Progenitor cell of endocrine pancreas (in vitro differentiated cells): ENCODE measurements at regions not wholly inside any gene's neighbourhood (a gene's known extent, or its start where the extent isn't known, plus 50 kb on each side); places are given as distances from the start of the nearest gene placed in this dataset.

Experiments used
- DNase-seq: peaks from one replicate; pipeline ENCODE4 v3.0.0; 2021; ENCODE audit warnings: low spot score; ENCODE audit not compliant: unreplicated experiment
- H3K27ac Mint-ChIP-seq: 2 replicates; pipeline ENCODE4 v1.8.0; 2021; ENCODE audit warnings: mild to moderate bottlenecking, moderate library complexity, mixed read lengths
- H3K27me3 Mint-ChIP-seq: 2 replicates; pipeline ENCODE4 v1.8.0; 2021; ENCODE audit warnings: mixed read lengths
- H3K36me3 Mint-ChIP-seq: 2 replicates; pipeline ENCODE4 v1.8.0; 2022; ENCODE audit warnings: mixed read lengths; ENCODE audit not compliant: insufficient read depth
- H3K4me1 Mint-ChIP-seq: 2 replicates; pipeline ENCODE4 v1.8.0; 2021; ENCODE audit warnings: low read depth, mixed read lengths
- H3K4me3 Mint-ChIP-seq: 2 replicates; pipeline ENCODE4 v1.8.0; 2021; ENCODE audit warnings: low read depth, mild to moderate bottlenecking, moderate library complexity, mixed read lengths
- H3K9me3 Mint-ChIP-seq: 2 replicates; pipeline ENCODE4 v1.8.0; 2021; ENCODE audit warnings: low read depth, mixed read lengths
- CTCF ChIP-seq: fragments of 200-600 bp; sonication (generic); IDR thresholded peaks from one replicate; pipeline ENCODE4 v1.5.0; 2021; ENCODE audit warnings: antibody characterized with exemption, mild to moderate bottlenecking; ENCODE audit not compliant: unreplicated experiment

- TF ChIP-seq CTCF = no peak
These were observed 251.0 kb downstream of the ZNF674 start for GRCh38 chrX:46294234-46294633.

DNA sequence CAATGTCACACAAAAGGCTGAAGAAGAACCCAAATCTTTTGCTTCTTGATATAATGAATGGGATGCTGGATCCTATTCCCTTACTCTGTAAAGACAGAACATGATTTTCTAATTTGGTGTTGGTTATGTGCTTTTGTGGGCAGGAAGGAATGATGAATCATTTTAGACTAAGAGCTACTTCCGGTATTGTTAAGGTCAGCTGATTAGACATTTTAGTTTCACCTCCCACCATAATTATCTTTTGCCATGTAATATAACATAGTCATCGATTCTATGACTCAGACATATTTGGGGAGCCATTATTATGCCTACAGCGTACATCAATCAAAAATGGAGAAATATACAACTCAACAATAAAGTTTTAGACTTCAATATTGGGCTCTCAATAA is 265.3 kb downstream of the ZNF674 start:
- H3K9me3 Mint-ChIP-seq = peaks cover 11% of the 10 kb centered on the region
- H3K4me3 Mint-ChIP-seq = no peak overlapping the region
- no peak overlapping the region for H3K27ac Mint-ChIP-seq
- no peak for DNase-seq
- no peaks in the 10 kb centered on the region for H3K36me3 Mint-ChIP-seq
- no peaks in the 10 kb centered on the region for H3K27me3 Mint-ChIP-seq
- TF ChIP-seq CTCF = no peak
- H3K4me1 Mint-ChIP-seq = no peaks in the 10 kb centered on the region

More at GRCh38 chrX:46294234-46294633, 251.0 kb downstream of the ZNF674 start:
- no peak for DNase-seq
- Mint-ChIP-seq H3K4me1 (peaks cover 5% of the 10 kb centered on the region), H3K36me3 (no peaks in the 10 kb centered on the region), H3K4me3 (no peak overlapping the region), H3K9me3 (peaks cover 35% of the 10 kb centered on the region), H3K27me3 (no peaks in the 10 kb centered on the region), H3K27ac (no peak overlapping the region)

- H3K36me3 Mint-ChIP-seq = no peaks in the 10 kb centered on the region
- no peak for TF ChIP-seq CTCF
- H3K27ac Mint-ChIP-seq = no peak overlapping the region
- no peaks in the 10 kb centered on the region for H3K27me3 Mint-ChIP-seq
- H3K4me3 Mint-ChIP-seq = no peak overlapping the region
- no peak for DNase-seq
- H3K4me1 Mint-ChIP-seq = no peaks in the 10 kb centered on the region
- H3K9me3 Mint-ChIP-seq = peaks cover 11% of the 10 kb centered on the region
These were observed 265.9 kb downstream of the ZNF674 start for GRCh38 chrX:46279214-46279924.

DNA sequence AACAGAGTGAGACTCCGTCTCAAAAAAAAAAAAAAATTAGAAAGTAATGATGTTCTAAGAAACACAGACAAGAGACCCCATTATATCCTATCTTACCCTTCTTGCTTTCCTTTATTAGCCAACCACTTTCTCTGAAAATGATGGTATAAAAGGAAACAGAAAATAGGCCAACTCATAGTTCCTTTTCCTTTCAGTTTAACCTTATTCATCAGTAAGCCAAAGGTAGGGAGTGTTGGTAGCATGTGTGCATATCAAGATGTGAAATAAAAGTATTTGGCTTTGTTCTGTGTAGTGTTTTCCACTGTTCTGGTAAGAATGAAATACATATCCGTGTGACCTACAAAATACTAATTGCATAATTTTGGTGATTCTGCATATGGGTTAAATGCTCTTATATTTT is 266.6 kb downstream of the ZNF674 start:
- H3K4me1 Mint-ChIP-seq = no peaks in the 10 kb centered on the region
- no peak for DNase-seq
- no peak overlapping the region for H3K4me3 Mint-ChIP-seq
- H3K9me3 Mint-ChIP-seq = peaks cover 18% of the 10 kb centered on the region
- peaks cover 1% of the 10 kb centered on the region for H3K36me3 Mint-ChIP-seq
- no peak overlapping the region for H3K27ac Mint-ChIP-seq
- TF ChIP-seq CTCF = no peak
- H3K27me3 Mint-ChIP-seq = no peaks in the 10 kb centered on the region

DNA sequence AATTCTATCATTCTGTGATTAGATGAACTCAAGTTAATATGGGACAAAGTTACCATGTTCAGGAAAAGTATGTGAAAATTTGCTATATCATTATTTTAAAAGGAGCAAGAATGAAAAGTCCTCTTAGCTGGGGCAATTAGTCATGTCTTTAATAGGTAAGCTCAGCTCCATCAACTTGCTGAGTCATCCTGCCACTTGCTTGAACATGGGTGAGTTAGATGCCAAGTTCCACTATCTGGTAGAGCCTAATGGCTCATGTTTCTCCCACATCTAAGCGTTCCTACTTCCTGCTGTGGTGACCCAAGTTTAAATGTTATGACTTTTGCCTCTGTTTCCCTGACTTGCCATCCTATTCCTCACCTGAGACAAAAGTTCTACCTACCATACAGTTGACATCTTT is 276.8 kb downstream of the ZNF674 start:
- Mint-ChIP-seq H3K9me3 (peaks cover 21% of the 10 kb centered on the region), H3K4me3 (no peak overlapping the region), H3K4me1 (no peaks in the 10 kb centered on the region), H3K27ac (no peak overlapping the region), H3K27me3 (no peaks in the 10 kb centered on the region), H3K36me3 (no peaks in the 10 kb centered on the region)
- no peak for DNase-seq
- no peak for TF ChIP-seq CTCF
